ENCODE measurements at regions not wholly inside any gene's neighbourhood (a gene's known extent, or its start where the extent isn't known, plus 50 kb on each side); places are given as distances from the start of the nearest gene placed in this dataset.

DNA sequence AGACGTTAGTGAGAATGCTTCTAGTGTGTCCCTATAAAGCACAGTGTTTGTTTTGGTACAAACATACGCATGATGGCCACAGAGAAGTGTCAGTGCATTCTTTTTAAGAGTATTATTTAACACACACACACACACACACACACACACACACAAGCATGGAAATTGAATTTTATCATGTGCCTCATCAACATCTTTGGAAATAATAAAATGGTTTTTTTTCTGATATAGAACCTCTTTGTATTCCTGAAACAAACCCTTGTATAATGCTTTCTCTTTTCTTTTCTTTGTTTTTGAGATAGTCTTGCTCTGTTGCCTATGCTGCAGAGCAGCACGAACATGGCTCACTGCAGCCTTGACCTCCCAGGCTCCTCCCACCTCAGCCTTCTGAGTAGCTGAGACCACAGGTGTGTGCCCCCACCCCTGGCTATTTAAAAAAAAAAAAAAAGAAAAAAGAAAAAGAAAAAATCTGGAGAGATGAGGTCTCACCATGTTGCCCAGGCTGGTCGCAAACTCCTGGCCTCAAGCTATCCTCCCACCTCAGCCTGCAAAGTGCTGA, 116.2 kb upstream of the SYNDIG1 start:
- TF ChIP-seq, protein P1, sequence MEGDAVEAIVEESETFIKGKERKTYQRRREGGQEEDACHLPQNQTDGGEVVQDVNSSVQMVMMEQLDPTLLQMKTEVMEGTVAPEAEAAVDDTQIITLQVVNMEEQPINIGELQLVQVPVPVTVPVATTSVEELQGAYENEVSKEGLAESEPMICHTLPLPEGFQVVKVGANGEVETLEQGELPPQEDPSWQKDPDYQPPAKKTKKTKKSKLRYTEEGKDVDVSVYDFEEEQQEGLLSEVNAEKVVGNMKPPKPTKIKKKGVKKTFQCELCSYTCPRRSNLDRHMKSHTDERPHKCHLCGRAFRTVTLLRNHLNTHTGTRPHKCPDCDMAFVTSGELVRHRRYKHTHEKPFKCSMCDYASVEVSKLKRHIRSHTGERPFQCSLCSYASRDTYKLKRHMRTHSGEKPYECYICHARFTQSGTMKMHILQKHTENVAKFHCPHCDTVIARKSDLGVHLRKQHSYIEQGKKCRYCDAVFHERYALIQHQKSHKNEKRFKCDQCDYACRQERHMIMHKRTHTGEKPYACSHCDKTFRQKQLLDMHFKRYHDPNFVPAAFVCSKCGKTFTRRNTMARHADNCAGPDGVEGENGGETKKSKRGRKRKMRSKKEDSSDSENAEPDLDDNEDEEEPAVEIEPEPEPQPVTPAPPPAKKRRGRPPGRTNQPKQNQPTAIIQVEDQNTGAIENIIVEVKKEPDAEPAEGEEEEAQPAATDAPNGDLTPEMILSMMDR (IDR thresholded peaks at IDR 0.05): no peak
- TF ChIP-seq POLR2AphosphoS5 (IDR thresholded peaks at IDR 0.05): no peak
- TF ChIP-seq EP300 (IDR thresholded peaks at IDR 0.05): no peak

All from upper lobe of left lung (tissue), 4 donors.